SK-N-MC (cell line): ENCODE measurements at regions not wholly inside any gene's neighbourhood (a gene's known extent, or its start where the extent isn't known, plus 50 kb on each side); places are given as distances from the start of the nearest gene placed in this dataset.

ENCODE experiments used
- EZH2 ChIP-seq: fragments of 200-600 bp; sonication (generic); IDR thresholded peaks from one replicate; pipeline ENCODE4 v1.6.1; 2017; ENCODE audit warnings: antibody characterized with exemption
- POLR2AphosphoS5 ChIP-seq: IDR thresholded peaks from 2 replicates; pipeline ENCODE4 v1.6.1; 2012; ENCODE audit warnings: mild to moderate bottlenecking, low read depth, low read length, borderline replicate concordance

DNA sequence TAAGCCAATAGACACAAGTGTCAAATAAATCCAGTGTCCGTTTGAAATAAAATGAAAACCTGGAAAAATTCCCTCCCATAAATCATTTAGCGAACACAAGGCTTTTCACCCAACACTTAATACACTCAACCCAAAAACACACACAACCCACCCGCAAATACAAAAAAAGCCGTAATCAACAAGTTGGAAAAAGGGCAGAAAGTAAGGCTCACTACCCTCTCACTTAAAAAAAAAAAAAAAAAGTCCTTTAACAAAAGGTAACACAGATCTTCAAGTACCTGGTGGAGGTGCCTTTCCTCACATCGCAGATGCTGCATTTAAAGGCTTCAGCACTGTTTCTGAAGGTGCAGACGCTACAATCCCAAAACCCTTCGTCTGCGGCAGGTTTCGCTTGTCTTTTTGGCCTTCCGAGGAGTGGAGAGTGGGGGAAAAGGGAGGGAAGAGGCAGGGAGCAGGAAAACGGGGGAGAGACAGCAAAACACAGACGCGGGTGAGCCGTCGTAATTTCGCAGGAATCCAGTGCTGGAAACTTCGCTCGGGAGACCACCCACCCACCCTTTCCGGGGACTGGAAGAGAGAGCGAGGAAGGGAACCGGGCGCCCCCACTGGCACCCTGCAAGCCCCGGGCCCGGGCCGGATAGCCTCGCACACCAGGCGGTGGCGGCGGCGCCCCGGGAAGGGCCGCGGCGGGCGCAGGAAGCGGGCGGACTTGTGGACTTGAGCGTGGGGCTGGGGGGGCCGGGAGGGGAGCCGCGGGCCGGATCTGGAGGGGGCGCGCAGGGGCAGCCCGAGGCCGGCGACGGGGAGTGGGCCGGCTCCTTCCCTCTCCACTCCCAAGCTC is 401.8 kb downstream of the SHQ1 start, which contains the start of gene RYBP:
- TF ChIP-seq EZH2: no peak
- TF ChIP-seq POLR2AphosphoS5: no peak
